ENCODE measurements at regions not wholly inside any gene's neighbourhood (a gene's known extent, or its start where the extent isn't known, plus 50 kb on each side); places are given as distances from the start of the nearest gene placed in this dataset.

- no peak for TF ChIP-seq SIN3A (IDR thresholded peaks at IDR 0.05; ENCODE audit: borderline replicate concordance, insufficient read depth, low read length)
- TF ChIP-seq POLR2AphosphoS5 (IDR thresholded peaks at IDR 0.05; ENCODE audit: low read depth, low read length): no peak
- TF ChIP-seq, protein P1, sequence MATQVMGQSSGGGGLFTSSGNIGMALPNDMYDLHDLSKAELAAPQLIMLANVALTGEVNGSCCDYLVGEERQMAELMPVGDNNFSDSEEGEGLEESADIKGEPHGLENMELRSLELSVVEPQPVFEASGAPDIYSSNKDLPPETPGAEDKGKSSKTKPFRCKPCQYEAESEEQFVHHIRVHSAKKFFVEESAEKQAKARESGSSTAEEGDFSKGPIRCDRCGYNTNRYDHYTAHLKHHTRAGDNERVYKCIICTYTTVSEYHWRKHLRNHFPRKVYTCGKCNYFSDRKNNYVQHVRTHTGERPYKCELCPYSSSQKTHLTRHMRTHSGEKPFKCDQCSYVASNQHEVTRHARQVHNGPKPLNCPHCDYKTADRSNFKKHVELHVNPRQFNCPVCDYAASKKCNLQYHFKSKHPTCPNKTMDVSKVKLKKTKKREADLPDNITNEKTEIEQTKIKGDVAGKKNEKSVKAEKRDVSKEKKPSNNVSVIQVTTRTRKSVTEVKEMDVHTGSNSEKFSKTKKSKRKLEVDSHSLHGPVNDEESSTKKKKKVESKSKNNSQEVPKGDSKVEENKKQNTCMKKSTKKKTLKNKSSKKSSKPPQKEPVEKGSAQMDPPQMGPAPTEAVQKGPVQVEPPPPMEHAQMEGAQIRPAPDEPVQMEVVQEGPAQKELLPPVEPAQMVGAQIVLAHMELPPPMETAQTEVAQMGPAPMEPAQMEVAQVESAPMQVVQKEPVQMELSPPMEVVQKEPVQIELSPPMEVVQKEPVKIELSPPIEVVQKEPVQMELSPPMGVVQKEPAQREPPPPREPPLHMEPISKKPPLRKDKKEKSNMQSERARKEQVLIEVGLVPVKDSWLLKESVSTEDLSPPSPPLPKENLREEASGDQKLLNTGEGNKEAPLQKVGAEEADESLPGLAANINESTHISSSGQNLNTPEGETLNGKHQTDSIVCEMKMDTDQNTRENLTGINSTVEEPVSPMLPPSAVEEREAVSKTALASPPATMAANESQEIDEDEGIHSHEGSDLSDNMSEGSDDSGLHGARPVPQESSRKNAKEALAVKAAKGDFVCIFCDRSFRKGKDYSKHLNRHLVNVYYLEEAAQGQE (IDR thresholded peaks at IDR 0.05; ENCODE audit: insufficient read depth in 1 of 2, low read depth in 2 of 2, low read length in 2 of 2): no peak
- no peak for TF ChIP-seq TAF1 (IDR thresholded peaks at IDR 0.05; ENCODE audit: borderline replicate concordance, insufficient read depth, low read length)
Measured at GRCh38 chr16:6246266-6246665, 1086.4 kb upstream of the RBFOX1 start.
